ENCODE measurements at regions not wholly inside any gene's neighbourhood (a gene's known extent, or its start where the extent isn't known, plus 50 kb on each side); places are given as distances from the start of the nearest gene placed in this dataset.

DNA sequence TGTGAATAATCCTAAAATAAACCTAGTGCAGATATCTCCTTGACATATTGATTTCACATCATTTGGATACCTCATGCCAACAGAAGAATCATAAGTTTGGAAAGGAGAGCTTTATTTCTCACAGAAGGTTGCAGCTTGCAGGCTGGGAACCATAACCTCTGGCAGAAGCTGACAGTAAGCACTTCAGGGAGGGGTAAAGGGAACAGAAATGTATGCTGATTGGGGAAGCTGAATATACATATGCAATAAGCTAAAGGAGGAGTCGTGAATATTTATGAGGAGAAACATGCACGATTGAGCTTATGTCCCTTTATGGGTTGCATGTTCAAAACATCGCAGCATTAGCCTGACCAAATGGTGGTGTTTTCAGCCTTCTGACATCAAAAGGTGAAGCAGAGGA, 814.5 kb downstream of the TBC1D22A start:
- DNase-seq: no peak

- DNase-seq: no peak
Observed at GRCh38 chr22:47575291-47575690, 812.8 kb downstream of the TBC1D22A start.

DNA sequence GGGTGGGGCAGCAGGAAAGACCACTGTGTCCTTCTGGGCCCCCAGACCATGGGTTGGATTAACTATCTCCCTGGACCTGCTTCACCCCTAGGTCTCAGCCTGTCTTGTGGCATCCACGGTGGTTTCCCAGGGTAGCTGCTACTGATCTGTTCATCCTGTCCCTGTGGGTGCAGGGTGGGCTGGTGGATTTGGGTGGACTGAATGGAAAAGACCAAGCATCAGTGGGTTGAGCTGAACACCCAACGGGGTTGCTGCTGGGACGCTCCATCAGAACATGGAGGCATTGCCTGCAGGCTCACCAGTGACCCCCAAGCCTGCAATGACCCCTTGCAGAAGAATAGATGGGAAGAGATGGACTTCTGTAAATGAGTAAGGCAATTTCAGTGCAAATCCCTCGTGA, 812.1 kb downstream of the TBC1D22A start:
- DNase-seq: no peak

- DNase-seq: no peak
Observed at GRCh38 chr22:47573141-47573540, 810.7 kb downstream of the TBC1D22A start.

- no peak for DNase-seq
Observed at GRCh38 chr22:47572443-47572842, 810.0 kb downstream of the TBC1D22A start.

DNA sequence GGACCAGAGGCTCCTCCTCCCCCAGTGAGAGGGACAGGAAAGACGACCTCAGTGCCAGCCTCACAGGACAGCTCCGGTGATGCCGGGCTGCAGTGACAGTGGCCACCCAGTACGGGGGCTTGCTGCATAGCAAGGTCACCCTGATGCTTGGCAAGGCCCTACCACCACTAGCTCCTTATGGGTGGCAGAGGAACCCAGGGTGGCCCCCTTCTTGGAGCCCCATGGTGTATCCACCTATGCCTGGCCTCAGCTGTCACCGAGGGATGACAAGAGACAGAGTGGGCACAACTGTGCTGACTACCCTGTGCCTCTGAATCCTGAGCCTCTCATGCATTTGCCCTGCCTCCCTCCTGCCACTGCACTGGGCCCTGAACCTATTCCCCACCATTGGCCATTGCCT, 809.2 kb downstream of the TBC1D22A start:
- DNase-seq: no peak

DNA sequence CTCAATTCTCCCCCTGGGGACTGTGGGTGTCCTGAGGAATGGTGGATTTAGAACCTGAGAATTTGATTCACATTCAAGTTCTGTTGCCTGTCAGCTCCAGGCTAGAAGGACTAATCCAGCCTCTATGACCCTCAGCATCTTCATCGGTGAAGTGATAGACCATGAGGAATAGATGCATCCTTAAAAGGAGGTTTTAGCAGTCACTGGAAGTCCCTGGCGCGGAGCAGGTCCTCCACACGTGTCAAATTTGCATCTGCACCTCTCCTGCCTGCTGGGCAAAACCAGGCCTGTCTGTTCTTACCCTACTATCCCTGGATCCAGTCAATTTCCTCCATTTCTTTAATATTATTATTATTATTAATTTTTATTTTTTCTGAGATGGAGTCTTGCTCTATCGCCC, 808.4 kb downstream of the TBC1D22A start:
- DNase-seq: no peak

DNA sequence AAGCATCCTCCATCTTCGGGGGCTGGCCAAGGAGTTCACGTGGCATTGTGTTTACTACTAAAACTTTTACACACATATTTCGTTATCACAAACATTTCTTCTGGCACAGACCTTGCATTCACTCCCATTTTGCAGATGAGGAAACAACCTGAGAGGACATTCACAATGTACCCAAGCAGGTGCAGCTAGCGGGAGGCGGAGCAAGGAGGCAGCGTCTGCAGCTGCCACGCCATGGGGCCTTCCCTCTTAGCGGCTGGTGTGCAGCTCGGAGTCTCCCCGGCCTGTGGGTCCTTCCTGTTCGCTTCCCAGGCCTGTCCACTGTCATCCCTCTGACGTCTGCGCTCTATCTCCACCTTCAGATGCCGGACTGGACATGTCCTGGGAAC, 807.8 kb downstream of the TBC1D22A start:
- no peak for DNase-seq

DNA sequence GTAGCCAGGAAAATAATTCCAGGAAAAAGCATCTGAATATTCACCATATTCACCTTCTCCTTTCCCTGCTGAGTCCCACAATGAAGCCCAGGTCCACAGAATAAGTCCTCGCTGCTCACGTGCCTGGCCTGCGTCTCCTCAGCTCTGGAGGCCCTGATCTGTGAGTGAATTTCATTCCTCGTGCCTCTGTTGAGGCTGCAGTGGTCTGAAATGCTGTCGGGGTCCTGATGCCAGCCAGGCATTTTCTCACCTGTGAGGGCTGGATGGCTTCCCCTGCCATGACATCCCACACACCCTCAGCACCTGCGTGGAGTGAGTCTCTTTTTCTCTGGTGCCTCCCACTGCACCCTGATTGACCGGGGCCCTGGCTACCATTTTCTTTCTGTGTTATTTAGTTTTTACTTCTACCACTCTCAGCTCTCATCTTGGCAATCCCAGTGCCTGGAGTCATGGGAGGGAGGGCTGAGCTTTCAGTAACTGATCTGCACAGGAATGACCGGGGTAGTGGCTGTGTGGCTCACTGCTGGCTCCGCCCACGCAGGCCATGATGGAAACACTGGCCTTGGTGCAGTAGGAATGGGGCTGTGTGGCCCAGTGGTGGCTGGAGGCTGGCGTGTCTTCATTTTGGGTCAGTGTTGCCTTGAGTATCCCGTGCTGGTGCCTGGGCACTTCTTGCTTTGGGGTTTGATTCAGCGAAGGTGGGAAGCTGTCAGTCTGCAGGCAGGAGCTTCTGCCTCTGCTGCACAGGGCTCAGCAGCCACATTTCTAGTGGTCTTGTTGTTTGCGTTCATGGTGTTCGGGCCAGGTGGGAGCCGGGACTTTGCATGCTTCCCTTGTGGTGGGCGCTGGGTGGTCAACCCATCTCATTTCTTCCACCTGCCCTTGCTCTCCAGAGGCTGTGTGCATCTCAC, 807.2 kb downstream of the TBC1D22A start:
- DNase-seq: no peak

GRCh38 chr22:47568700-47569099, 806.2 kb downstream of the TBC1D22A start:
- no peak for DNase-seq

DNA sequence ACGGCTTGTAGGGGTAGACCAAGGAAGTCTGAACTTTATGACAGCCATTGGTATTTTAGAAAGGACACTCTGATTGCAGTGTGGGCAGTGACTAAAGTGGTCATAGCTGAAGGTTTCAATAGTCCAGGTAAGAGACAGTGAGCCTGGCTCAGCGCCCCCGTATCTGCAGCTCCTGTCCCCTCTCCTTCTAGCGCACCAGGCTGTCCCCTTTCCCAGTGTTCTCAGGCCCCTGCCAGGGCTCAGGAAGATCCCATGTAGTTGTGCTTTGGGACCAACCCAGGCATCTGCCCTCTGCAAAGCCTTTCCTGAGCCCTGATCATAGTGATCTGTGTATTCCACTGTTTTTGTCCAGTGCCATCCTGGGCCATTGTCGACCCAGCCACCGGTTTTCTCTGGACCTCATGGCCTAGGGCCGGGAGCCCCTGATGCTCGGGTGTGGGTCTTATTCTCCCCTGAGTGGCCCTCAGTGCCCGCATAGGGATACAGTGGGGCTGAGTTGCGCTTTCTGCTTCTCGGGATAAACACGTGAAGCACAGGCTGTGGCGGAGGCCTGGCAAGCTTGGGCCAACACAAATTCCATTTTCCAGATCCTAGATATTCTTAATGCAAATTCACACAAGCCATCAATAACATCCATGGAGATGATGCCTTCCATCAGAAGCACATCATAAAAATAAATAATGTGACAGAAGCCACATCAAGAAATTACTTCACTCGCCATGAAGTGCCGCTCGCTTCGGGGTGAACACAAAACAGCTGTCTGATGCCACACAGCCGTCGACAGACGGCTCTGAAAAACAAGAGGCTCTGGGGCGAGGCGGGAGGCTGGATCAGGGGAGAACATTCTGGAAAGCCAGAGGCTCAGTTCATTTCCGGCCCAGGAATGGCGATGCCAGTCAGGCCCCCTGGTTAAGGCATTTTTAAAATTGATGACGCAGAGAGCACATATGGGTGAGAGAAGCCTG, 805.0 kb downstream of the TBC1D22A start:
- DNase-seq: no peak

DNA sequence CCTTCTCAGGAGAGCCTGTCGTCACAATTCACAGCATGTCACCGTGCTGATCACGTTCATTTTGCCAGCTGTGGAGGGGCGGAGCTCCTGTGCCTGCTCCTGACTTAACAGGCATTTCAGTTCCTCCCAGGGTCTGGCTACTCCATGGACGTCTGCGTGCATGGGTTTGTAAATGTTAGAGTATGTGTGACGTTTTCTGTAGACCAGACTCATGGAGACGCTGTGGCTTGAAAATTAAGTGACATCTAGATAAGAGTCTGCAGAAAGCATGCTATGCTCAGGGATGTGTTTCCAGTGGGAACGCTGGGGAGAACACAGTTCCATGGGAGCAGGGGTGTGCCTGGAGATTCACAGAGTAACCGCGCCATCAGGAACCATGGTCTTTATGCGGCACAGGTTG, 804.0 kb downstream of the TBC1D22A start:
- DNase-seq: no peak

DNA sequence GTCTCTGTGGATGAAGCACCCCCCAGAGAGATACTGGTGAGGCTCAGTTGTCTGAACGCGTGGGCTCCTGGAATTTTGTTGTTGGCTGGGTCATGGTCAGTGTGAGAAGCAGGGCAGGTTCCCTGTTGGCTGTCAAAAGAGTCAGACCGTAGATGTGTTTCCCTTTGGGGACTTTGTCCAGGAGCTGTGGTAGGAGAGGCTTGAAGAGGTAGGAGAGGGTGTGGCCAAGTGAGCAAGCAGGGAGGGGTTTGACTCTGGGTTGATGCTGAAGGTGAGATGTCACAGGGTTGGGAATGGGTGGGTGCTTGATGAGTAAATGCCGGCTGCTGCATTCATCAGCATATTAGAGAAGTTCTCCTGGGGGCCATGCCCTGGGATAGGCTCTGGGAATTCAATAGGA, 803.2 kb downstream of the TBC1D22A start:
- DNase-seq: no peak

DNA sequence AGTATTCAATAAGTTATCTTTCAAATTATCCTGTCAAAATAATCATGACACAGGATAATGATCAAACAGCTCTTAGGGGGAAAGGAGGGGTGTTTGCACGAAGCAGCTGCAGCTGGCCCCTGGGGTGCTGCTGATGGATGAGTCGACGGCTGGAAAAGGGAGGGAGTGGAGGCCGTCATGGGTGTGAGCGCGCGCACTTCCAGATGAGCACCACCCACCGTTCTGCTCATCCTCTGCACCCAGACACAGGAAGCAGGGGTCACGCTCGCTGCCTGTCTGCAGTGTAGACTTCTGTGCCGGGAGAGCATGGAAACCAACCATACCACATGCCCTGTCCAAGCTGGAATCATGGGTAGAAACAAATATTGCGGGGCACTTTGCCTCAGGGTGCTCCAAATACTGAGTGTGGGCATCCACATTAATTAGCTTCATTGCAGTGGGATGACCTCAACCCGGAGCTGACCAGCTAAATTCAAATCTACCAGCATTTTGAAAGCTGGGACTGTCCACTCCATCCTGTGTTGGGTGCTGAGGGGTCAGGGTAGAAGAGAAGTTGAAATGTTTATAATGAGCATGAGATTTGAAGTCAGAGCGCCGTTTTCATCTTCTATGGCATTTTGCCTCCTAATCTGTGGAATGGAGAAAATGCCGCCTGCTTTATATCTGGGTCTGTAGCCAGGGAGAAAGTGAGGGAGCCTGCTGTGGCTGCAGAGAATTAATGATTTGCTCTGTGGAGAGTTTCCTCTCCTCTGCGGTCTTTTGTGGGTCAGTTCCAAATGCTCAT, 802.4 kb downstream of the TBC1D22A start:
- no peak for DNase-seq

DNA sequence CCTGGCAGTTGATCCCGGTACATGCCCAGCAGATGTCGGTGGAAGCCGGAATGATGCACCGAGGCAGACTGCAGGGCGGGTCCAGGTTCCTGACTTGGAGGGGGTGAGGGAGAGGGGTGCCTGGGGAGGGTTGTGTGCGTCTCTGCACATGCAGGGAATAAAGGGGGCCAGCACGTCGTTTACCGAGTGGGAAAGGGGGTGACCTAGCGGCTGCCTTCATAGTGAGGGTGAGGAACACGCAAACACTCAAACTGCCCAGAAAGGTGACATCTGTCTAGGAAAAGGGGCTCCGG, 801.7 kb downstream of the TBC1D22A start:
- DNase-seq: no peak

GRCh38 chr22:47563406-47564157, 801.1 kb downstream of the TBC1D22A start:
- no peak for DNase-seq

DNA sequence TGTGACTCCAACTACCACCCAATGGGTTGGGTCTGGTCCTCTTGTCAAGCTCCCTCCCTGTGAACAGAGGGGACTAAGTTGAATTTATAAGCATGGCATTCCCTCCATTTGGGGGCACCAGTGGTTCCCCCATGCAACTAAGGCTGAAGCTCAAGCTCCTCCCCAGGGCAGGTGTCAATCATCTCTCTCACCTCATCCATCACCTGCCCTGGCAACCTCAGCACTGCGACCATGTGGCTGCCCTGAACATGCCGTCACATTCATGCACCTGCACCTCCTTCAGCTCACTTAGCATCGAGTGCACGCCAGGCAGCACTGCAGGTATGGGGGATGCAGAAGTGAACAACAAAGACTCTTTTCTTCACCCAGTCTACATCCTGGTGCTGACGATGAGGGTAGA, 799.3 kb downstream of the TBC1D22A start:
- DNase-seq: no peak

DNA sequence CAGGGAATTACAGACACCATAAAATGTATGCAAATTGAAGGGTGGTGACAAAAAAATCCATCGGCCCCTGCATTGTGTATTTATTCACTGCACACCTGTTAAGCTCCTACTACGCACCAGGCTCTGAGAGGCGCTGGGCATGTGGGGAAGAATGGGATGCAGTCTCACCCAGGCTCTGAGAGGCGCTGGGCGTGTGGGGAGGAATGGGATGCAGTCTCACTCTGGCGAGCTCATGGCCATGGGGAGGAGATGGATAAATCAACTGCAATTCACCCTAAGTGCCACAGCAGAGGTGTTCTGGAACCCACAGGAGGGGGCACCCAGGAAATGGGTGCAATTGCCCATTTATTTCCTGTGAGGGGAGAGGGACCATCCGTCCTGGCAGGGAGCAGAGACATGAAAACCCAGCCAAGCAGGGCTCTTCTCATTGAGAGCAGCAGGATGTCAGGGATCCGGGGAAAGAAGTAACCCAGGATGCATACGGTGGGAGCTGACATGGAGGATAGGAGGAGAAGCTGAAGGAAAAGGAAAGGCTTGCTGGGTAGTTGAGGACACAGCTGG, 798.7 kb downstream of the TBC1D22A start:
- DNase-seq: no peak

- no peak for DNase-seq
Observed at GRCh38 chr22:47558828-47559700, 796.6 kb downstream of the TBC1D22A start.

GRCh38 chr22:47556473-47556872, 794.0 kb downstream of the TBC1D22A start:
- DNase-seq: no peak

DNA sequence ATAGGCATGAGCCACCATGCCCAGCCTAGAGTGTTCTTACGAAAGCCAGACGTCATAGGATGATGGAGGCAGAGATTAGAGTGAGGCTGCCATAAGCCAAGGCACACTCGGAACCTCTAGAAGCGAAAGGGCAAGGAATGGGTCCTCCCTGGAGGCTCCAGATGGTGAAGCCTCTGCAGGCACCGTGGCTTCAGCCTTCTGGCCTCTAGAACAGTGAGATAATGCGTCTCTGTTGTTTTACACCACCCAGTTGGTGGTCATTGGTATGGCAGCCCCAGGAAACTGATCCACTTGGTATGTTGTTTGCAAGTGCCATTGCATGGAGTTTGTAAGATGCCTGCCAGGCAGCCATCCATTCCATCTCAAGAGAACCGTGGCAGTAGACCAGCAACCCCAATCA, 791.0 kb downstream of the TBC1D22A start:
- no peak for DNase-seq

Data from inflammatory macrophage treated with lipopolysaccharide for 1 hour (primary cell).